GM23248 (cell line): ENCODE measurements at regions not wholly inside any gene's neighbourhood (a gene's known extent, or its start where the extent isn't known, plus 50 kb on each side); places are given as distances from the start of the nearest gene placed in this dataset.

Source experiments
- EZH2 ChIP-seq: fragments of 200-600 bp; sonication (generic); IDR thresholded peaks from 2 replicates; pipeline ENCODE4 v1.6.1; 2018; ENCODE audit warnings: antibody characterized with exemption, mild to moderate bottlenecking; ENCODE audit not compliant: insufficient read depth, poor library complexity, severe bottlenecking
- EZH2phosphoT487 ChIP-seq: fragments of 200-600 bp; sonication (generic); IDR thresholded peaks from 2 replicates; pipeline ENCODE4 v1.6.1; 2018; ENCODE audit warnings: antibody characterized with exemption, moderate library complexity, mild to moderate bottlenecking, low read depth; ENCODE audit not compliant: insufficient read depth

- TF ChIP-seq EZH2 (no peak), EZH2phosphoT487 (no peak)
Measured at GRCh38 chr2:236974752-236975151, 110.9 kb upstream of the COPS8 start.
